ENCODE measurements at regions not wholly inside any gene's neighbourhood (a gene's known extent, or its start where the extent isn't known, plus 50 kb on each side); places are given as distances from the start of the nearest gene placed in this dataset.

- TF ChIP-seq EP300 (IDR thresholded peaks at IDR 0.05) (no peak), CTCF (IDR thresholded peaks at IDR 0.05) (no peak)
Observed at GRCh38 chr20:4318891-4319290, 69.8 kb upstream of the ADRA1D start.
